Loucy (cell line): ENCODE measurements at regions not wholly inside any gene's neighbourhood (a gene's known extent, or its start where the extent isn't known, plus 50 kb on each side); places are given as distances from the start of the nearest gene placed in this dataset.

Source experiments
- EZH2phosphoT487 ChIP-seq: fragments of 200-600 bp; IDR thresholded peaks from 2 replicates; pipeline ENCODE4 v1.6.1; 2018; ENCODE audit warnings: antibody characterized with exemption, mild to moderate bottlenecking, moderate library complexity, borderline replicate concordance
- TF ChIP-seq, protein P1 (sequence below): fragments of 200-600 bp; sonication (generic); conservative IDR thresholded peaks from 2 replicates; pipeline ENCODE4 v1.5.1; 2014; ENCODE audit warnings: mild to moderate bottlenecking, antibody characterized with exemption, low read length

DNA sequence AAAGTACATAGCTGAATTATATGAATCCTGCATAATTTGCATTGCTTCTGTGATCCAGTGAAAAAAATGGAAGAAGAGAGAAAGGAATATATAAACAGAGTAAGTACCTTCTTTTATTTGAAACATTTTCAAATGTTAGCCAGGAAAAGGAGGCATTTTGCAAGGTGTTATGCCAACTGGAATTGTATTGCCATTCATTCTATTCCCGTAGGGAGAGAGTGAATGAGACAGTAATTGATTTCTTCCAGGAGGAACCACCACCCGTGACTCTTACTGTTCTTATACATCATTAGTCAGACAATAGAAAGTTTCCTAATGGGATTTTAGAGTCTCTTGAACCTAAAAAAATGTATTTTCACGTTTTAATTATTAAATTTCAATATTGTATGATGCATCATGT lies 324.1 kb upstream of the ALCAM start:
- TF ChIP-seq, protein P1, sequence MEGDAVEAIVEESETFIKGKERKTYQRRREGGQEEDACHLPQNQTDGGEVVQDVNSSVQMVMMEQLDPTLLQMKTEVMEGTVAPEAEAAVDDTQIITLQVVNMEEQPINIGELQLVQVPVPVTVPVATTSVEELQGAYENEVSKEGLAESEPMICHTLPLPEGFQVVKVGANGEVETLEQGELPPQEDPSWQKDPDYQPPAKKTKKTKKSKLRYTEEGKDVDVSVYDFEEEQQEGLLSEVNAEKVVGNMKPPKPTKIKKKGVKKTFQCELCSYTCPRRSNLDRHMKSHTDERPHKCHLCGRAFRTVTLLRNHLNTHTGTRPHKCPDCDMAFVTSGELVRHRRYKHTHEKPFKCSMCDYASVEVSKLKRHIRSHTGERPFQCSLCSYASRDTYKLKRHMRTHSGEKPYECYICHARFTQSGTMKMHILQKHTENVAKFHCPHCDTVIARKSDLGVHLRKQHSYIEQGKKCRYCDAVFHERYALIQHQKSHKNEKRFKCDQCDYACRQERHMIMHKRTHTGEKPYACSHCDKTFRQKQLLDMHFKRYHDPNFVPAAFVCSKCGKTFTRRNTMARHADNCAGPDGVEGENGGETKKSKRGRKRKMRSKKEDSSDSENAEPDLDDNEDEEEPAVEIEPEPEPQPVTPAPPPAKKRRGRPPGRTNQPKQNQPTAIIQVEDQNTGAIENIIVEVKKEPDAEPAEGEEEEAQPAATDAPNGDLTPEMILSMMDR = no peak
- no peak for TF ChIP-seq EZH2phosphoT487
